Liver (tissue), 8 donors: ENCODE measurements at regions not wholly inside any gene's neighbourhood (a gene's known extent, or its start where the extent isn't known, plus 50 kb on each side); places are given as distances from the start of the nearest gene placed in this dataset.

Experiments used
- DNase-seq: peaks from one replicate; pipeline ENCODE4 v3.0.0-alpha.2; 2017; ENCODE audit warnings: low spot score
- H3K27ac ChIP-seq, 2 donors: one replicate each; pipeline ENCODE4 v1.7.0; 2013; ENCODE audit warnings: inconsistent platforms in 2 of 2, low read length in 2 of 2, control low read depth in 1 of 2, low read depth in 1 of 2, mild to moderate bottlenecking in 1 of 2
- H3K27me3 ChIP-seq, 4 donors: one replicate each; pipeline versions ENCODE4 v1.6.1 to v1.7.0; 2013; ENCODE audit warnings: low read length in 3 of 4, inconsistent platforms in 1 of 4, mild to moderate bottlenecking in 1 of 4, moderate library complexity in 1 of 4; ENCODE audit not compliant: control insufficient read depth in 4 of 4, insufficient read depth in 4 of 4
- H3K36me3 ChIP-seq, 4 donors: one replicate each; pipeline versions ENCODE4 v1.6.1 to v1.7.0; 2013; ENCODE audit warnings: low read length in 3 of 4, mild to moderate bottlenecking in 3 of 4, low read depth in 1 of 4, moderate library complexity in 1 of 4; ENCODE audit not compliant: control insufficient read depth in 4 of 4, insufficient read depth in 3 of 4
- H3K4me1 ChIP-seq, 4 donors: one replicate each; pipeline versions ENCODE4 v1.6.1 to v1.7.0; 2013; ENCODE audit warnings: low read length in 3 of 4, mild to moderate bottlenecking in 3 of 4, moderate library complexity in 1 of 4; ENCODE audit not compliant: control insufficient read depth in 4 of 4, insufficient read depth in 4 of 4
- H3K4me3 ChIP-seq, 3 donors: one replicate each; pipeline versions ENCODE4 v1.6.1 to v1.7.0; 2013; ENCODE audit warnings: low read length in 3 of 3, control low read depth in 1 of 3, low read depth in 1 of 3, mild to moderate bottlenecking in 1 of 3
- H3K9ac ChIP-seq, 2 donors: one replicate each; pipeline ENCODE4 v1.7.0; 2013; ENCODE audit warnings: low read length in 2 of 2, mild to moderate bottlenecking in 2 of 2, moderate library complexity in 2 of 2, control low read depth in 1 of 2, low read depth in 1 of 2
- H3K9me3 ChIP-seq, 4 donors: one replicate each; pipeline versions ENCODE4 v1.6.1 to v1.7.0; 2013; ENCODE audit warnings: low read length in 3 of 4; ENCODE audit not compliant: control insufficient read depth in 4 of 4
- ATF3 ChIP-seq: IDR thresholded peaks from 2 replicates; pipeline ENCODE4 v1.6.1; 2016; ENCODE audit warnings: antibody characterized with exemption
- CTCF ChIP-seq: fragments of 150-350 bp; IDR thresholded peaks from 2 replicates; pipeline ENCODE4 v1.5.1; 2017; ENCODE audit warnings: improper control_type of control experiment, low read depth, low read length; ENCODE audit not compliant: missing input control
- EGR1 ChIP-seq, 2 donors: IDR thresholded peaks; 2 replicates each; pipeline ENCODE4 v1.6.1; 2016 to 2018; ENCODE audit warnings: antibody characterized with exemption in 2 of 2, low read depth in 2 of 2
- FOXA1 ChIP-seq: IDR thresholded peaks from 2 replicates; pipeline ENCODE4 v1.6.1; 2016; ENCODE audit warnings: antibody characterized with exemption
- FOXA2 ChIP-seq: IDR thresholded peaks from 2 replicates; pipeline ENCODE4 v1.6.1; 2016; ENCODE audit warnings: antibody characterized with exemption
- GABPA ChIP-seq, 2 donors: IDR thresholded peaks in 1 of 2; conservative IDR thresholded peaks in 1 of 2; 2 replicates each; pipeline ENCODE4 v1.6.1; 2016; ENCODE audit warnings: antibody characterized with exemption in 2 of 2, mild to moderate bottlenecking in 1 of 2, moderate library complexity in 1 of 2
- HNF4A ChIP-seq, 2 donors: conservative IDR thresholded peaks; 2 replicates each; pipeline ENCODE4 v1.6.1; 2016; ENCODE audit warnings: antibody characterized with exemption in 2 of 2, mild to moderate bottlenecking in 2 of 2
- HNF4G ChIP-seq: IDR thresholded peaks from 2 replicates; pipeline ENCODE4 v1.6.1; 2016; ENCODE audit warnings: antibody characterized with exemption
- JUND ChIP-seq, 2 donors: IDR thresholded peaks; 2 replicates each; pipeline ENCODE4 v1.6.1; 2016; ENCODE audit warnings: antibody characterized with exemption in 2 of 2
- MAX ChIP-seq: IDR thresholded peaks from 2 replicates; pipeline ENCODE4 v1.6.1; 2016; ENCODE audit warnings: antibody characterized with exemption
- NR2F2 ChIP-seq: IDR thresholded peaks from 2 replicates; pipeline ENCODE4 v1.6.1; 2016; ENCODE audit warnings: antibody characterized with exemption
- RAD21 ChIP-seq, 2 donors: IDR thresholded peaks; 2 replicates each; pipeline ENCODE4 v1.6.1; 2016; ENCODE audit warnings: antibody characterized with exemption in 2 of 2, mild to moderate bottlenecking in 2 of 2
- REST ChIP-seq: IDR thresholded peaks from 2 replicates; pipeline ENCODE4 v1.6.1; 2016; ENCODE audit warnings: antibody characterized with exemption, mild to moderate bottlenecking
- RXRA ChIP-seq, 2 donors: IDR thresholded peaks; 2 replicates each; pipeline ENCODE4 v1.6.1; 2017 to 2018; ENCODE audit warnings: antibody characterized with exemption in 2 of 2, mild to moderate bottlenecking in 1 of 2
- SP1 ChIP-seq: IDR thresholded peaks from 2 replicates; pipeline ENCODE4 v1.6.1; 2018; ENCODE audit warnings: antibody characterized with exemption, mild to moderate bottlenecking
- TAF1 ChIP-seq: conservative IDR thresholded peaks from 2 replicates; pipeline ENCODE4 v1.6.1; 2016; ENCODE audit warnings: antibody characterized with exemption, mild to moderate bottlenecking
- YY1 ChIP-seq: IDR thresholded peaks from 2 replicates; pipeline ENCODE4 v1.6.1; 2016; ENCODE audit warnings: antibody characterized with exemption, mild to moderate bottlenecking
- ZBTB33 ChIP-seq: IDR thresholded peaks from 2 replicates; pipeline ENCODE4 v1.6.1; 2016; ENCODE audit warnings: antibody characterized with exemption
- WGBS: extraction: QIAGEN DNeasy Blood & Tissue Kit; methylation state at CpG from one replicate; pipeline ENCODE4 v1.1.7; 2013; 5-methylcytosine and 5-hydroxymethylcytosine counted together
- donor health status: healthy.
- donor health status: healthy.
- donor health status: healthy.
- donor health status: healthy.
- donor health status: healthy.

- WGBS = 31% methylated on average over 5 of the region's 5 CpGs
- Histone ChIP-seq H3K9me3 (no peaks in the 10 kb centered on the region), H3K4me3 (no peak overlapping the region), H3K4me1 (peaks cover 5 to 29% (median 20%) of the 10 kb centered on the region in 4 donors), H3K27ac (peak overlapping the region; percentile 1 to 67), H3K9ac (no peak overlapping the region), H3K36me3 (no peaks in the 10 kb centered on the region), H3K27me3 (no peaks in the 10 kb centered on the region)
- DNase-seq = no peak
- TF ChIP-seq CTCF (no peak), RAD21 (IDR thresholded peaks at IDR 0.05) (peak; percentile 13 to 20), HNF4A (conservative IDR thresholded peaks at IDR 0.05) (peak; percentile 69 to 76), ATF3 (no peak), GABPA (IDR thresholded peaks at IDR 0.05 in 1 of 2, conservative IDR thresholded peaks at IDR 0.05 in 1 of 2) (peak in 1 of 2 donors; percentile 64), HNF4G (no peak), EGR1 (IDR thresholded peaks at IDR 0.05; ENCODE audit: low read depth in 2 of 2) (peak in 1 of 2 donors; percentile 57), RXRA (IDR thresholded peaks at IDR 0.05) (peak; percentile 60 to 62), NR2F2 (peak; percentile 29), FOXA1 (no peak), JUND (IDR thresholded peaks at IDR 0.05) (peak; percentile 50), YY1 (no peak), ZBTB33 (peak; percentile 22), TAF1 (peak; percentile 22), FOXA2 (no peak), REST (peak; percentile 25), MAX (no peak), SP1 (peak; percentile 89)
Observed at GRCh38 chr5:99025298-99026045, 96.7 kb upstream of the CHD1 start.
